Tibial nerve (tissue), 4 donors: ENCODE measurements at regions not wholly inside any gene's neighbourhood (a gene's known extent, or its start where the extent isn't known, plus 50 kb on each side); places are given as distances from the start of the nearest gene placed in this dataset.
A peak's percentile ranks its signal among the peaks of the same experiment; 100 is the strongest.

Experiments used
- DNase-seq, 2 donors: peaks; one replicate each; pipeline ENCODE4 v3.0.0-alpha.2; 2019; ENCODE audit warnings: low spot score in 2 of 2
- H3K27ac ChIP-seq, 4 donors: fragments of 200-600 bp; sonication (generic) in 3 of 4; one replicate each; pipeline ENCODE4 v1.5.1; 2017 to 2019; ENCODE audit warnings: mild to moderate bottlenecking in 1 of 4
- H3K27me3 ChIP-seq, 2 donors: fragments of 200-600 bp; sonication (generic) in 1 of 2; one replicate each; pipeline versions ENCODE4 v1.5.1 to v1.6.0; 2017 to 2019
- H3K36me3 ChIP-seq, 3 donors: fragments of 200-600 bp; sonication (generic); one replicate each; pipeline ENCODE4 v1.5.1; 2018 to 2019
- H3K4me1 ChIP-seq, 4 donors: fragments of 200-600 bp; sonication (generic) in 3 of 4; one replicate each; pipeline ENCODE4 v1.5.1; 2017 to 2019
- H3K4me3 ChIP-seq, 4 donors: fragments of 200-600 bp; sonication (generic) in 3 of 4; one replicate each; pipeline ENCODE4 v1.5.1; 2017 to 2019; ENCODE audit warnings: mild to moderate bottlenecking in 1 of 4, moderate library complexity in 1 of 4
- H3K9me3 ChIP-seq, 4 donors: fragments of 200-600 bp; sonication (generic) in 3 of 4; one replicate each; pipeline ENCODE4 v1.5.1; 2017 to 2019
- CTCF ChIP-seq, 5 experiments: fragments of 200-600 bp in 3 of 5; fragments of 450-650 bp in 2 of 5; sonication (generic) in 3 of 5; IDR thresholded peaks; one replicate each; pipeline ENCODE4 v1.5.1; 2016 to 2019; ENCODE audit warnings: antibody characterized with exemption in 5 of 5, mild to moderate bottlenecking in 3 of 5, moderate library complexity in 2 of 5
- EP300 ChIP-seq, 2 donors: sonication (generic); formaldehyde crosslinking; IDR thresholded peaks; one replicate each; pipeline ENCODE4 v1.6.1; 2017; ENCODE audit warnings: antibody characterized with exemption in 2 of 2, mild to moderate bottlenecking in 1 of 2
- POLR2A ChIP-seq, 2 donors: fragments of 450-650 bp; IDR thresholded peaks; one replicate each; pipeline ENCODE4 v1.6.1; 2017; ENCODE audit warnings: antibody characterized with exemption in 2 of 2, mild to moderate bottlenecking in 2 of 2, moderate library complexity in 2 of 2
- WGBS, 2 donors: methylation state at CpG; one replicate each; pipeline ENCODE4 v1.1.5; 2018; 5-methylcytosine and 5-hydroxymethylcytosine counted together

DNA sequence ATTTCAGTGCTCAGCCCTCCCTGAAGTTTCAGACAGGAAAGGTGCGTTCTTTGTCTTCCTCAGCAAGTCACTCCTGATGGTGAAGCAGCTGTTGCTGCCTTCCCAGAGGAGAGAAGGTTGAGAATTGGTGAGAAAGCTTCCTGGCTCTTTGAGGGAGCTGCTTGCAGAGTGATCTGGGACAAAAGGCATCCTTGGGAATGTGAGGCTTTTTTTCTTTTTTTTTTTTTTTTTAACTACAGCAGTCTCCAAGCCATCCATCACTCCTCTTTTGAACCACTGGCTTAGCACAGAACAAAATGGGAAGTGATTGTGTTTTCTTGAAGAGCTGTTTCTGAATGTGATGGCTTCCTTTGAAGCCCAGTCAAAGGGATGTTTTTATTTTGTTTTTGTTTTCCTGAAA, 120.4 kb upstream of the LRIG3 start:
- WGBS, 2 donors = 47 to 52% methylated on average over 1 of the region's 1 CpG
- H3K27me3 ChIP-seq = no peaks in the 10 kb centered on the region
- no peak for TF ChIP-seq EP300 (IDR thresholded peaks at IDR 0.05)
- no peak for TF ChIP-seq POLR2A (IDR thresholded peaks at IDR 0.05)
- TF ChIP-seq CTCF (IDR thresholded peaks at IDR 0.05) = no peak
- no peaks in the 10 kb centered on the region for H3K36me3 ChIP-seq
- peak overlapping the region in 2 of 4 donors; percentile 21 to 46 for H3K27ac ChIP-seq
- H3K4me3 ChIP-seq = no peak overlapping the region
- H3K9me3 ChIP-seq = no peaks in the 10 kb centered on the region
- DNase-seq = no peak
- H3K4me1 ChIP-seq = peaks cover 0 to 33% (median 0%) of the 10 kb centered on the region in 4 donors

GRCh38 chr12:59040043-59040442, 119.7 kb upstream of the LRIG3 start:
- peaks cover 0 to 33% (median 0%) of the 10 kb centered on the region in 4 donors for H3K4me1 ChIP-seq
- H3K36me3 ChIP-seq = no peaks in the 10 kb centered on the region
- TF ChIP-seq EP300 (IDR thresholded peaks at IDR 0.05) (no peak), CTCF (IDR thresholded peaks at IDR 0.05) (no peak), POLR2A (IDR thresholded peaks at IDR 0.05) (no peak)
- H3K27ac ChIP-seq = peak overlapping the region in 1 of 4 donors; percentile 11
- no peaks in the 10 kb centered on the region for H3K9me3 ChIP-seq
- H3K27me3 ChIP-seq = no peaks in the 10 kb centered on the region
- H3K4me3 ChIP-seq = no peak overlapping the region
- DNase-seq = no peak
- 79 to 98% methylated on average over 2 of the region's 2 CpGs for WGBS, 2 donors

DNA sequence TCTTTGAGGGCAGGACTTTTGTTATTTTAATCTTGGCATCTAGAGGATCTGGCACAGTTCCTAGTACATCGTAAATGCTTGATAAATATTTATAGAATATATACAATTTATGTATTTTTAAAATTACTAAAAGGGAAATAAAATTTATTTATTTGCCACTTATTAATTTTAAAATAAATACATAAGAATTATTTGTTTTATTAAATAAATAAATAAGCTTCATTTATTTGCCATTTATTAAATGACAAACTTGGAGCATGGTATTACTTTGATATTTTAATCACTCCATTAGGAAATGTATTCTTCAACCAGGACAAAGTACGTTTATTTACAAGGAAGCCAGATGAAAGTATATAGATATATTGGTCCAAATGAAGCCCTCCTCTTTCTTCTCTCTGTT, 118.7 kb upstream of the LRIG3 start:
- TF ChIP-seq EP300 (IDR thresholded peaks at IDR 0.05) = no peak
- no peak for TF ChIP-seq POLR2A (IDR thresholded peaks at IDR 0.05)
- no peak for TF ChIP-seq CTCF (IDR thresholded peaks at IDR 0.05)
- 71% methylated on average over 2 of the region's 2 CpGs for WGBS, 2 donors
- Histone ChIP-seq H3K9me3 (no peaks in the 10 kb centered on the region), H3K36me3 (no peaks in the 10 kb centered on the region), H3K4me1 (peaks cover 0 to 33% (median 0%) of the 10 kb centered on the region in 4 donors), H3K27ac (no peak overlapping the region), H3K4me3 (no peak overlapping the region), H3K27me3 (no peaks in the 10 kb centered on the region)
- DNase-seq = no peak

DNA sequence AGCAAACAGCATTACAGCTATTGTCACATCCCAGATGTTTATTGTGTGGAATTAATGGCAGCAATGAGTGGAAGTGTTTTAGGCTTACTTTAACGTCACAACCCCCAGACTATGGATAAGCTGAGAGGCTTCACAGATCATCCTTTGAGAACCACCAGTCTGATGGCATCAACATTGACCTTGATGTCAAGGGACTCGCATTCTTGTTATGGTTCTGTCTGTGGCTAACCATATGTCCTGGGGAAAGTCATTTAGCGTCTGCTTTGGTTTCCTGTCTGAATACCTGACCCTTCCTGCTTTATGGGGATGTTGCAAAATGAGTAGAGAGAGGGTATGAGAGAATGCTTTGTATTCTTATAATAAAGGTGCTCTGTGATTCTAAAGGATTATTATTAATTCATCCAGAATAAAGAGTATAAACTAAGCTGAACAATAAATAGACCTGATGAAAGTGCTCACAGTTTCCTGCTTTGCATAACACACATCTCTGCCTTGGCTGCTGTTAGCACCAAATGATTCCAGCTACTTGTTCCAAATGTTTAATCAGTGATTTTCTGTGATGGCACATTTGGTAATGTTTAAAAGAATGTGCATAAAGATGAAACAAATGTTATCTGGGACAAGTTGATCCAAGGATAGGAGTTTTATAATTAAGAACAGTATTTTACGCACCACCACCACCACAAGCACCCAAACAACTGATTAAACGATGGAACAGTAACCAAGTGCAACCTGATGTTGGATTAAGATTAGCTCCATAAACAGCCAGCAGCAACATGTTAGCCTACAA, 116.9 kb upstream of the LRIG3 start:
- no peak overlapping the region for H3K4me3 ChIP-seq
- H3K4me1 ChIP-seq = peaks cover 0 to 33% (median 0%) of the 10 kb centered on the region in 4 donors
- no peaks in the 10 kb centered on the region for H3K36me3 ChIP-seq
- 47 to 49% methylated on average over 5 of the region's 5 CpGs for WGBS, 2 donors
- no peak for DNase-seq
- no peaks in the 10 kb centered on the region for H3K27me3 ChIP-seq
- H3K27ac ChIP-seq = peak overlapping the region in 2 of 4 donors; percentile 20 to 58
- H3K9me3 ChIP-seq = no peaks in the 10 kb centered on the region
- TF ChIP-seq POLR2A (IDR thresholded peaks at IDR 0.05) = no peak
- TF ChIP-seq EP300 (IDR thresholded peaks at IDR 0.05) = no peak

- TF ChIP-seq CTCF (IDR thresholded peaks at IDR 0.05) (no peak), POLR2A (IDR thresholded peaks at IDR 0.05) (no peak), EP300 (IDR thresholded peaks at IDR 0.05) (no peak)
- no peak overlapping the region for H3K4me3 ChIP-seq
- 57 to 66% methylated on average over 2 of the region's 2 CpGs for WGBS, 2 donors
- no peaks in the 10 kb centered on the region for H3K27me3 ChIP-seq
- H3K4me1 ChIP-seq = peaks cover 0 to 27% (median 0%) of the 10 kb centered on the region in 4 donors
- no peak for DNase-seq
- no peaks in the 10 kb centered on the region for H3K9me3 ChIP-seq
- peak overlapping the region in 1 of 4 donors; percentile 58 for H3K27ac ChIP-seq
- no peaks in the 10 kb centered on the region for H3K36me3 ChIP-seq
These were observed 116.0 kb upstream of the LRIG3 start for GRCh38 chr12:59036347-59036746.
